ENCODE measurements at regions not wholly inside any gene's neighbourhood (a gene's known extent, or its start where the extent isn't known, plus 50 kb on each side); places are given as distances from the start of the nearest gene placed in this dataset.

DNA sequence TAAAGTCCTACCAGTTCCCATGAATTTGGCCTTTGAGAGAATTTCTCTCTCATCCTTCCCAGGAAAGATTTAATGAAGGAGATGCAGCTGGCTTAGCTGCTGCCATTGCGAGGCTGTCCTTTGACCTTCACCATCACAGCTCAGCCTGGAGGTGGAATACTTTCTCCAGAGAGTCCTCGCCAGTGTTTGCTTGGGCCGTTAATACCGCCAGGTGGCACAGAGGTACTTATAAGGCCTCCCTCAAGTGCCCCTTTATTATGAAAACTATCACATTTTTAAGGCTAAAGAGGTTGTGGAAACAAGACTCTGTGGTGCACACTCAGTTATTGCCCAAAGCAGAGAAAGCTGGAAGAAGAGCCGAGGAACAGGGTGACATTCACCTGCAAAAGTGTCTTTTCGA is 330.6 kb downstream of the CCSER2 start:
- no peaks in the 10 kb centered on the region for H3K36me3 Mint-ChIP-seq (ENCODE audit: insufficient read depth, unreplicated experiment)
- no peak overlapping the region for H3K27ac Mint-ChIP-seq (ENCODE audit: unreplicated experiment)
- DNase-seq, result no peak
- H3K9me3 Mint-ChIP-seq (ENCODE audit: low read depth, unreplicated experiment), result no peaks in the 10 kb centered on the region
- no TSS peak for BruUV-seq (replicated peaks)
- H3K4me1 Mint-ChIP-seq (ENCODE audit: low read depth, unreplicated experiment), result no peaks in the 10 kb centered on the region
- CTCF ChIA-PET, result no interaction called here
- TF ChIP-seq, protein P1, sequence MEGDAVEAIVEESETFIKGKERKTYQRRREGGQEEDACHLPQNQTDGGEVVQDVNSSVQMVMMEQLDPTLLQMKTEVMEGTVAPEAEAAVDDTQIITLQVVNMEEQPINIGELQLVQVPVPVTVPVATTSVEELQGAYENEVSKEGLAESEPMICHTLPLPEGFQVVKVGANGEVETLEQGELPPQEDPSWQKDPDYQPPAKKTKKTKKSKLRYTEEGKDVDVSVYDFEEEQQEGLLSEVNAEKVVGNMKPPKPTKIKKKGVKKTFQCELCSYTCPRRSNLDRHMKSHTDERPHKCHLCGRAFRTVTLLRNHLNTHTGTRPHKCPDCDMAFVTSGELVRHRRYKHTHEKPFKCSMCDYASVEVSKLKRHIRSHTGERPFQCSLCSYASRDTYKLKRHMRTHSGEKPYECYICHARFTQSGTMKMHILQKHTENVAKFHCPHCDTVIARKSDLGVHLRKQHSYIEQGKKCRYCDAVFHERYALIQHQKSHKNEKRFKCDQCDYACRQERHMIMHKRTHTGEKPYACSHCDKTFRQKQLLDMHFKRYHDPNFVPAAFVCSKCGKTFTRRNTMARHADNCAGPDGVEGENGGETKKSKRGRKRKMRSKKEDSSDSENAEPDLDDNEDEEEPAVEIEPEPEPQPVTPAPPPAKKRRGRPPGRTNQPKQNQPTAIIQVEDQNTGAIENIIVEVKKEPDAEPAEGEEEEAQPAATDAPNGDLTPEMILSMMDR (IDR thresholded peaks at IDR 0.05; ENCODE audit: unreplicated experiment), result no peak
- intact Hi-C loops (cut with micrococcal nuclease; ENCODE audit: unreplicated experiment), result no loop called here
- H3K27me3 Mint-ChIP-seq (ENCODE audit: unreplicated experiment), result peaks cover 11% of the 10 kb centered on the region
- H3K4me3 Mint-ChIP-seq (ENCODE audit: low read depth, unreplicated experiment), result no peak overlapping the region

DNA sequence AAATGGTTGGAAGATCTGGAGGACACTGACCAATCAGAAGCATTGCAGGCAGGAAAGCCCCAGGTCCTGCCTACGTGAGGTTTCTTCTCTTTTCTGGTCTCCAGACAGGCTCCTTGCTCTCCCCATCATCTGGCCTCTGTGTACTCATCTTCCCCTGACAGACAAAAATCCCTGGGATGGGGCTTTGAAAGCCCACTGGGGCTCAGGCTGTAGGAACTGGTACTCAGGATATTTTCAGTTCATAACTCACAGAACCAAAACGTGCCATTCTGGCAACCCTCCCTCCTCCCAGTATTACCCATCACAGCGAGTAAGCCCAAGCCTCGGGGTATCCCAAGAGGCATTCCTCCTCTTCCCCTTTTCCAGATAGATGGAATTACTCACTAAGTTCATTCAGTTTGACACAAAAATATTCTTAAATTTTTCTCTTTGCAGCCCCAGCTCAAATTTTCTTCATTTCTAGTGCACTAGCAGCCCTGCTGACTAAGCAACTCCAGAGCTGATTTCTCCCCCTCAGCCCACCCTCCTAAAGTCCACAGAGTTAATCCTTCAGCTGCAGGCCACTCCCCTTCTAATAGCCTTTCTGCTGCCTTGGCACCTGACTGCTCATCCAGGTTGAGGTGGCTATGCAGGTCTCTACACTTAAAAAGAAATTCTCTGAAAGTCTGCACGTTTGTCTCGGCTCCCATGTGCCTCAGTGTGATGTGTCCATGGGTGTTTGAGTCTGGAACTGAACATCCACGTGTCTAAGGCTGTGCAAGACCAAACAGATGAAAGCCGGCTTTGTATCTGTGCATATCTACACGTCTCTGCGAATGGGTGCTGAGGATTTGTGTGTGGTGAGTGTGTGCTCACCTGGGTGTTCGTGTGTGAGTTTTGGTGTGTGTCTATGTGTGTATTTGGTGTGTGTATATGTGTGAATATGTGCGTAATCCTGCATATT is 331.4 kb downstream of the CCSER2 start:
- intact Hi-C loops (cut with micrococcal nuclease; ENCODE audit: unreplicated experiment), result no loop called here
- Mint-ChIP-seq H3K27me3 (ENCODE audit: unreplicated experiment) (peaks cover 11% of the 10 kb centered on the region), H3K36me3 (ENCODE audit: insufficient read depth, unreplicated experiment) (no peaks in the 10 kb centered on the region), H3K27ac (ENCODE audit: unreplicated experiment) (no peak overlapping the region), H3K4me3 (ENCODE audit: low read depth, unreplicated experiment) (no peak overlapping the region), H3K4me1 (ENCODE audit: low read depth, unreplicated experiment) (no peaks in the 10 kb centered on the region), H3K9me3 (ENCODE audit: low read depth, unreplicated experiment) (no peaks in the 10 kb centered on the region)
- CTCF ChIA-PET, result no interaction called here
- BruUV-seq (replicated peaks), result no TSS peak
- TF ChIP-seq, protein P1 (IDR thresholded peaks at IDR 0.05; ENCODE audit: unreplicated experiment), result no peak
- DNase-seq, result no peak

DNA sequence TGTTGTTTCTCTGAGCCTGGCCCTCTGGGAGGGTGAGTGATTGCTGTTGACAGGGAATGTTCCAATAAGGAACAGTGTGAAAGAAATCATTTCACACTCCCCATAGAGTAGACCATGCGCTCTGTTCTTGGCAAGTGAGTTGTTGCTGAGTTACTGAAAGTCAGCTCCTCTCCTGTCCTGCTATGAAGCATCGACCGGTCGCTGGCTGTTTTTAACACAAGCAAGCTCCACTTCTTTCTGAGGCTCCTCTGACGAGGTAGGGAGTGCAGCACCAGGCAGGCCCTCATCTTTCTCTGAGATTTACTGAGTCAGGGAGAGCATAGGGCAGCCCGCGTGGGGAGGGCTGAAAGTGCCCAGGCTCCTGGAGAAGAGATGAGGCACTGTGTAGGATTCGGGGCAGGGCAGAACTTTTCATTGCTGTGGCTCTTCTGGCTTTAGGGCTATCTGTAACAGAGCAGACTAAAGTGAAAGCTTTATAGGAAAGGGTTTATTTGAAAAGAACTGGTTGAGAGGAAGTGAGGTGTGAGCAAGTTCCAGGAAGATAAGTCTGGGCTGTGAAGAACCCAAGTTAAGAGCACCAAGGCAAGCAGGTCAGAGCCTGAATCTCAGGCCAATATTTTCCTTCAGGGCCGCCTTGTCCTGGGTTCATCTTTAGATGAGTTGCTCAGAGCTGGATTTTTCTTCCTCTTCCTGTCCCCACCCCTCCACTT is 332.2 kb downstream of the CCSER2 start:
- intact Hi-C loops (cut with micrococcal nuclease; ENCODE audit: unreplicated experiment), result no loop called here
- Mint-ChIP-seq H3K27me3 (ENCODE audit: unreplicated experiment) (peaks cover 11% of the 10 kb centered on the region), H3K9me3 (ENCODE audit: low read depth, unreplicated experiment) (no peaks in the 10 kb centered on the region), H3K27ac (ENCODE audit: unreplicated experiment) (no peak overlapping the region), H3K4me1 (ENCODE audit: low read depth, unreplicated experiment) (no peaks in the 10 kb centered on the region), H3K4me3 (ENCODE audit: low read depth, unreplicated experiment) (no peak overlapping the region), H3K36me3 (ENCODE audit: insufficient read depth, unreplicated experiment) (no peaks in the 10 kb centered on the region)
- CTCF ChIA-PET, result no interaction called here
- no TSS peak for BruUV-seq (replicated peaks)
- TF ChIP-seq, protein P1 (IDR thresholded peaks at IDR 0.05; ENCODE audit: unreplicated experiment), result no peak
- no peak for DNase-seq

DNA sequence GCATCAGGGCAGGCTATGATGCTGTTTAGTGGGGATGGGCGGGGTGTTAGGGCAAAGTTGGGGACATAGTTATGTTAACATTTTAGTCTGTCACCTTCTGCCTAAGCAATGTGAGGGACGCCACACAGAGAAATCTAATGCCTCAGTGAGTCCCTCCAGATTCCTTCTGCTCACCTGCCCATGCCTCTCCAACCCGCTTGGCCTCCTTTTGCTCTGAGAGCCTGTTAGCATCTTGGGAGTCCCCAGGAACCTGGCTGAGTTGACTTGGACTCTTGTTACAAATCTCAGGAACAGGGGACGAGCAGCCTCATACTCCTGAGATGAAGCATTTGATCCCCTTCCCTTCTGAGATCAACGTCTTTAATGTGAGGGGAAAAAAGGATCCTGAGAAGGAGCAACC is 336.8 kb downstream of the CCSER2 start:
- CTCF ChIA-PET, result no interaction called here
- DNase-seq, result no peak
- no TSS peak for BruUV-seq (replicated peaks)
- Mint-ChIP-seq H3K36me3 (ENCODE audit: insufficient read depth, unreplicated experiment) (no peaks in the 10 kb centered on the region), H3K4me1 (ENCODE audit: low read depth, unreplicated experiment) (no peaks in the 10 kb centered on the region), H3K9me3 (ENCODE audit: low read depth, unreplicated experiment) (no peaks in the 10 kb centered on the region), H3K4me3 (ENCODE audit: low read depth, unreplicated experiment) (no peak overlapping the region), H3K27ac (ENCODE audit: unreplicated experiment) (no peak overlapping the region), H3K27me3 (ENCODE audit: unreplicated experiment) (peaks cover 29% of the 10 kb centered on the region)
- TF ChIP-seq, protein P1 (IDR thresholded peaks at IDR 0.05; ENCODE audit: unreplicated experiment), result no peak
- intact Hi-C loops (cut with micrococcal nuclease; ENCODE audit: unreplicated experiment), result no loop called here
